HG03159 (cell line): ENCODE measurements at regions not wholly inside any gene's neighbourhood (a gene's known extent, or its start where the extent isn't known, plus 50 kb on each side); places are given as distances from the start of the nearest gene placed in this dataset.
"Not testable (repeated sequence)": the region's sequence is repeated elsewhere in the genome, so short reads cannot be mapped to it uniquely, and the experiment has no call there.

Source experiments
- ATAC-seq: cut with Tn5 transposase; IDR thresholded peaks from one replicate; pipeline ENCODE4 v1.9.1; 2021; ENCODE audit warnings: mild to moderate bottlenecking, moderate library complexity; ENCODE audit not compliant: unreplicated experiment

- ATAC-seq = no peak
Measured at GRCh38 chr7:69078997-69079769, 519.1 kb upstream of the AUTS2 start.

GRCh38 chr7:69087281-69087680, 511.0 kb upstream of the AUTS2 start:
- ATAC-seq = not testable (repeated sequence)

- ATAC-seq = no peak
Measured at GRCh38 chr7:69088185-69088584, 510.1 kb upstream of the AUTS2 start.

DNA sequence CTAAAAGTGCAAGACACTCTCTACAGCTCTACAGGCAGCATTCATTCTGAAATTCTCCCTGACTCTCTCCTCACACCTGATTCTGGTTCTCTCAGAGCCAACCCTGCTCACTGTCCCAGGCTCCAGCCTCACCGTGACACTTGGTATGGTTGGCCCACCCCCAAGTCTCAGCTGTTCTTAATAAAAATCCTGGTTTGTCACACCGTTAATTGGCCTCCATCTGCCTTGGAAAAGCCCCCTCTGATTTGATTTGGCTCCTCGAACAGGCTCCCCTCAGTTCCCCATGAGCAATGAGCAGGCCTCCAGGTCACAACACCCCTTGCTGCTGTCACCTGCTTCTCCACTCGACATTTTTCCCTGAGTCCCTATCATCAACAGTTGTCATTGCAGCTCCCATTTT, 507.3 kb upstream of the AUTS2 start:
- no peak for ATAC-seq

GRCh38 chr7:69091521-69091920, 506.8 kb upstream of the AUTS2 start:
- no peak for ATAC-seq

GRCh38 chr7:69095127-69095526, 503.1 kb upstream of the AUTS2 start:
- no peak for ATAC-seq

GRCh38 chr7:69095649-69096048, 502.6 kb upstream of the AUTS2 start:
- ATAC-seq = no peak

DNA sequence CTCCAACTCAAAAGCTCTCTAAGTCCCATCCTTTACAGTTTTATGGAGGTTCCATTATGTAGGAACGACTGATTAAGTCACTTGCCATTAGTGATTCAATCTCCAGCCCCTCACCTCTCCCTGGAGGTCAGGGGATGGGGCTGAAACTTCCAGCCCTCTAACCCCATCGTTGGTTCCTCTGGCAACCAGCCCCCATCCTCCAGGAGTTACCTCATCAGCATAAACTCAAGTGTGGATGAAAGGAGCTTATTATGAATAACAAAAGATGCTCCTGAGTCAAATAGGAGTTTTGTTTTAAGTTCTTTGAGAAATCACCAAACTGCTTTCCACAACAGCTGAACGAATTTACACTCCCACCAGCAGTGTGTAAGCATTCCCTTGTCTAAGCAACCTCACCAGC, 494.3 kb upstream of the AUTS2 start:
- ATAC-seq = no peak

DNA sequence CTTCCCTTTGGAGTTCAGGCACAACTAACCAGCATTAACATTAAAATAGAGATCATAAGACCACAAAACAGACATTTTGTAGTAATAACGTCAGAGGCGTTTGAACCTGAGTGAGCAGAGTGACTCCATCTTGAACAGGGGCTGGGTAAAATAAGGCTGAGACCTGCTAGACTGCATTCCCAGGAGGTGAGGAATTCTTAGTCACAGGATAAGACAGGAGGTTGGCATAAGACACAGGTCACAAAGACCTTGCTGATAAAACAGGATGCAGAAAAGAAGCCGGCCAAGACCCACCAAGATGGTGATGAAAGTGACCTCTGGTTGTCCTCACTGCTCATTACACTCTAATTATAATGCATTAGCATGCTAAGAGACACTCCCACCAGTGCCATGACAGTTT, 493.2 kb upstream of the AUTS2 start:
- no peak for ATAC-seq

GRCh38 chr7:69105981-69106380, 492.3 kb upstream of the AUTS2 start:
- ATAC-seq = no peak

DNA sequence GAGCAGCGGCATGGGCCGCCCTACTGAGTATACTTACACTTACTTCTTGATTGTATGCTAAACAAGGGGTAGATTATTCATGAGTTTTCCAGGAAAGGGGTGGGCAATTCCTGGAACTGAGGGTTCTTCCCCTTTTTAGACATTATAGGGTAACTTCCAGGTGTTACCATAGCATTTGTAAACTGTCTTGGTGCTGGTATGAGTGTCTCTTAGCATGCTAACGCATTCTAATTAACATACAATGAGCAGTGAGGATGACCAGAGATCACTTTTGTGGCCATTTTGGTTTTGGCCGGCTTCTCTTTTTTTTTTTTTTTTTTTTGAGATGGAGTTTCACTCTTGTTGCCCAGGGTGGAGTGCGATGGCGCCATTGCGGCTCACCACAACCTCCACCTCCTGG, 491.8 kb upstream of the AUTS2 start:
- not testable (repeated sequence) for ATAC-seq

DNA sequence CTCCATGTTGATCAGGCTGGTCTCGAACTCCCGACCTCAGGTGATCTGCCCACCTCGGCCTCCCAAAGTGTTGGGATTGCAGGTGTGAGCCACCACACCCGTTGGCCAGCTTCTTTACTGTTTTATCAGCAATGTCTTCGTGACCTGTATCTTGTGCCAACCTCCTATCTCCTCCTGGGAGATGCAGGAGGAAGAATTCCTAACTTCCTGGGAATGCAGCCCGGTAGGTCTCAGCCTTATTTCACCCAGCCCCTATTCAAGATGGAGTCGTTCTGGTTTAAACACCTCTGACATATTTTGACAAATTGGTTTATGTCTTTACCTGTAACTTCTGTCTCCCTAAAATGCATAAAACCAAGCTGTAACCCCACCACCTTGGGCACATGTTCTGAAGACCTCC, 491.3 kb upstream of the AUTS2 start:
- ATAC-seq = not testable (repeated sequence)

DNA sequence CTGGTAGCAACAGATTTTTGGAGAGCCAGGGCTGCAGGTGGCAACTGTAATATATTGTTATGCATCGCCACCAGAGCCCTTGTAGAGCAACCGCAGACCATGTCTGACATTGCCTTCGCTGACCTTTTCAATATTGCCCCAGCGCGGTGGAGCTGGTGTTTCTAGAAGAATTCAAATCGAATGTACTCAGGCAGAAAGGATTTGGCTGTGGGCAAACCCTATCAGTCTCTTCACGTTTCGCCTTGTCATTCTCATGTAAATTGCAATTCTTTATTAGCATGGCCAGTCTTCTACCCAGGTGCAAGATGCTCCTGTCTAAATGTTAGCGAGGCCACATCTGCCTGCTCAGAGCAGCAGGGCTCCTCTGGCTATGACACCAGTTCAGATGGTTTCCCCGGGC, 490.2 kb upstream of the AUTS2 start:
- no peak for ATAC-seq

DNA sequence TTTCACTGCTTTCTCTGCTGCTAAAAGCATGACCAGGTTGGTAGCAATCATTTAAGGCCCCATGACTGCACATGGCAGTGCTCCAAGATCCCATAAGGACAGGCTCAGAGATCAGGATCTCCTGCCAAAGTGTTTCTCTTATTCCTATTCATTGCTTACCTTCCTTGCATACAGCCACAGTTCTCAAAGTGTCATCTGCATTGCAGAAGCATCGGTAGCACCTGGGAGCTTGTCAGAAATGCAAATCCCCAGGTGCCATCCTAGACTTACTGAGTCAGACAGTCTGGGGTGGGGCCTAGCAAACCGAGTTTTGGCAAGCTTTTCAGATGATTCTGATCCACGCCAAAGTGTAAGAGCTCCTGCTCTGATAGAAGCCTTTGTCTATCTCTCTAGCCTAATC, 489.0 kb upstream of the AUTS2 start:
- no peak for ATAC-seq

DNA sequence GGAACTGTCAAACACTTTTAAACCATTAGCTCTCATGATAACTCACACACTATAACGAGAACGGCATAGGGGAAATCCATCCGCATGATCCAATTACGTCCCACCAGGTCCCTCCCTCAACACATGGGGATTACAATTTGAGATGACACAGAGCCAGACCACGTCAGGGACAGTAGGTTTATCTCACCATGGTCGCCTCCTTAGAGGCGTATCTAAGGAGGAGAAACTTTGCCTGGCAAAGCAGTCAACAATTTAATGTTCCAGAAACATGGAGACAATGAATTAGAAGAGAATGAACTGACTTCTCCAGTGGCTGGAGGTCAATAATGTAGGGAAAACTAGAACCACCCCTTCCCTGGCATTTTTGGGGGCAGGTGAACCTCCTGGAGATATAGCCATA, 488.4 kb upstream of the AUTS2 start:
- ATAC-seq = no peak

- no peak for ATAC-seq
Measured at GRCh38 chr7:69110450-69111050, 487.7 kb upstream of the AUTS2 start.

DNA sequence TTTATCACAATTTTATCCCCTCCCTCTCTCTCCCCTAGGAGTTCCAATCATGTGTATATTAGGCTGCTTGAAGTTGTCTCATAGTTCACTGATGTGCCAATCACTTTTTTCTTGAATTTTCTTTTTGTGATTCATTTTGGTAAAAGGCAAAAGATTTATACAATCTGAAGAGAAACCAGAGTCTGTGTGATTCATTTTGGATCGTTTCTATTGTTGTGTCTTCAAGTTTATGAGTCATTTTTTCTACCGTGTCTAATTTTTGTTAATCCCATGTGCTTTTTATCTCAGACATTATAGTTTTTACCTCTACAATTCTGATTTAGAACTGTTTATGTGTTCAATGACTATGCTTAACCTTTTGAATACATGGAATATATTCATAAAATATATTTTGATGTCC, 483.9 kb upstream of the AUTS2 start:
- no peak for ATAC-seq

DNA sequence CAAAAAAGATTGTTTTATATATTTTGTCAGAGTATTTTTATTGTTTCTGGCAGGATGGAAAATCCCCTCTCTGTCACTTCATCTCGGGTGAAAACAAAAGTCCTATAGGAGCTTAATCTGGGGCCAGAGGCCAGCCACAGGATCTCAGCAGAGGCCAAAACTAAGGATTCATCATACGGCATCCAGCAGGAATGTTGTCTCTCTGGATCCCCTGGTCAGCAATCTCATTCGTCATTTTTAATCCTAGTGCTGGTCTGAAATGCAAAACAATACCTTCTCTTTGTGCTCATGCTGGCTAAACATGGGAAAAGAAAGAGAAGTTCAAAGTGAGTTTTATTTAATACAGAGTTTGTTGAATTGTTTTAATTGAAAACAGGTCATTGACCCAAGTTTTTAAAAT, 482.5 kb upstream of the AUTS2 start:
- no peak for ATAC-seq

DNA sequence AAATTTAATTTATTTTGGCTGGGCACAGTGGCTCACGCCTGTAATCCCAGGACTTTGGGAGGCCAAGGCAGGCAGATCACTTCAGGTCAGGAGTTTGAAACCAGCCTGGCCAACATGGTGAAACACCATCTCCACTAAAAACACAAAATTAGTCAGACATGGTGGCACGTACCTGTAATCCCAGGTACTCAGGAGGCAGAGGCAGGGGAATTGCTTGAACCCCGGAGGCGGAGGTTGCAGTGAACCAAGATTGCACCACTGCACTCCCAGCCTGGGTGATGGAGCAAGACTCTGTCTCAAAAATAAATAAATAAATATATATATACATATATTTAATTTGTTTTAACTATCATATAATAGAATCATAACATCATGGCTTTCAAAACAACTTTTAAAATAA, 482.1 kb upstream of the AUTS2 start:
- not testable (repeated sequence) for ATAC-seq

DNA sequence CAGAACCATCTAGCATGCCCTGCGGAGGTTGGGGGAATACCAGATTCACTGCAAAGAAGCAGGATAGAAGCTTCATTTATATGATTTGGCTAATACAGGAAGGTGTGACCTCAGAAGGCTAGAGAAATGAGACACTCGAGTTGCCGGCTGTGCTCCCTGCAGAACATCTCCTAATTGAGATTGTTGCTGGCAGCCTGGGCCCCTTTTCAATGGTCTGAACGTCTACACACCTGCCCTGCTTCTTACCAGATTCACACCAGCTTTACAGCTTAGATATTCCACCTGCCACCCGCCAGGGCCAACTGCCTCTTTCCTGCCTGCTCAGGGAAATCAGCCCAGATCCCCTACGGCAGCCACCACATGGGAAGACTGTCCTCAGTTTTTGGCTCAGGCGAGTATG, 475.3 kb upstream of the AUTS2 start:
- ATAC-seq = no peak

- no peak for ATAC-seq
Measured at GRCh38 chr7:69126896-69127479, 471.3 kb upstream of the AUTS2 start.

- ATAC-seq = no peak
Measured at GRCh38 chr7:69129524-69129923, 468.8 kb upstream of the AUTS2 start.
